NCI-H2107 treated with DMSO at 0.1 percent for 48 hours (cell line): ENCODE measurements at regions not wholly inside any gene's neighbourhood (a gene's known extent, or its start where the extent isn't known, plus 50 kb on each side); places are given as distances from the start of the nearest gene placed in this dataset.

Experiments used
- DNase-seq: peaks from one replicate; lab custom pipeline; 2025; ENCODE audit not compliant: unreplicated experiment; lab: John Stamatoyannopoulos, UW

DNA sequence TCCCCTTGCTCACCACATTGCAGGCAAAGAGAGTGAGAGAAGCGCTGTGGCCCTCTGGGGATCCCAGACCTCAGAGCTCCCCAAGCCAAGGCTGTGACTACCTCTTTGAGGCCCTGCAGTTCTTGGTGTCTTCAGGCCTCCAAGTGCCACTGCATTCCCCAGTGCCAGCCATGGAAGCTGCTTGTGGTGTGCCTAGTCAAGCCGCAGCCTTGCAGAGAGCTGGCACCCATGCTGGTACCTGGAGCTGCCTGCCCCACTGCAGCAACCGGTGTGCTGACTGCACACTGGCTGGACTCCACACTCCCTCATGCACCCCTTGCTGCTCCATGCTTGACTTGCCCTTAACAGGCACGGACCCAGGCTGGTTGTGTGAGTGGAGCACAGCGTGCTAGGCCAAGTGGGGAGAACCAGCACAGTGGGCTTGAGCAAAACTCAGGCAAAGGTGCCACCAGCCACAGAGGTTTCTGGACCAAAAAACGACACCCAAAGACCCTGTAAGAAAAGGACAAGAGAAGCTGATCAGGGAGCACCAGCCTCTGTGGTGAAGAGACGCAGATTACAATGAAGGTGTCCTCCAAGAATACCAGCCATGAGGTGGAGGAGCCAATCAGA is 113.5 kb upstream of the TMEM18 start:
- DNase-seq = no peak

DNA sequence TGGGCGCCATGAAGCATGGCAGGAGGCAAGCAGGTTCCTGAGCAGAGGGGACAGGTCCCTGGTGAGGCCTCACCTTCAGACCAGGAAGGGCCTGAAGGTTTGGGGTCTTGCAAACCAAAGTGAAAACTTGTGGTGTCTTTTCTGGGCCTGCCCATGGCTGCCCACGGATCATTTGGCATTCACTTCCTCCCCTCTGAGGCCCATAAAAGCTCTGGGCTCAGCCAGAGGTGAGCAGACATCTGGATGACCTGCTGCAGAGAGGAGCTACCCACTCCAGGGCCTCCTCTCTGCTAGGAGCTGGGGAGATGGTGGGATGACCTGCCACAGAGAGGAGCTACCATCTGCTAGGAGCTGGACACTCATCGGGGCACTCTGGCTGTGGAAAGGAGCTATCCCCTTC is 112.9 kb upstream of the TMEM18 start:
- no peak for DNase-seq

DNA sequence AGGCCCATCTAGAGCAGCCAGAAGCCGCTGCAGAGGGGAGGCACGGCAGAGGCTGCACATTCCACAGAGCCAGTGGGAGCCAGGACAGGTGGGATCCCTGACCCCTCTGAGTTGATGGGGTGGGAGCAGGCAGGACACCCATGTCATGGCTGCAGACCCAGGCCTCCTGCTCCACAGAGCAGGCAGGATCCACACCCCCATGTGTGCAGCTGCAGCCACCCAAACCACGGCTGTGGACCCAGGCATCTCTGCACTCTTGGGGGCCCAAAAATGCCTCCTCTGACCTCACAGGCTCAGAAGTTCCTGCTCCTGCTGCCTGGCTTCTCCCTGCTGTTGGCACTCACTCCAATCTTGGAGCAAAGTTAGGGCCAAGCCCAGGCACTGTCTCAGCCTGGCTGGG is 112.3 kb upstream of the TMEM18 start:
- no peak for DNase-seq

DNA sequence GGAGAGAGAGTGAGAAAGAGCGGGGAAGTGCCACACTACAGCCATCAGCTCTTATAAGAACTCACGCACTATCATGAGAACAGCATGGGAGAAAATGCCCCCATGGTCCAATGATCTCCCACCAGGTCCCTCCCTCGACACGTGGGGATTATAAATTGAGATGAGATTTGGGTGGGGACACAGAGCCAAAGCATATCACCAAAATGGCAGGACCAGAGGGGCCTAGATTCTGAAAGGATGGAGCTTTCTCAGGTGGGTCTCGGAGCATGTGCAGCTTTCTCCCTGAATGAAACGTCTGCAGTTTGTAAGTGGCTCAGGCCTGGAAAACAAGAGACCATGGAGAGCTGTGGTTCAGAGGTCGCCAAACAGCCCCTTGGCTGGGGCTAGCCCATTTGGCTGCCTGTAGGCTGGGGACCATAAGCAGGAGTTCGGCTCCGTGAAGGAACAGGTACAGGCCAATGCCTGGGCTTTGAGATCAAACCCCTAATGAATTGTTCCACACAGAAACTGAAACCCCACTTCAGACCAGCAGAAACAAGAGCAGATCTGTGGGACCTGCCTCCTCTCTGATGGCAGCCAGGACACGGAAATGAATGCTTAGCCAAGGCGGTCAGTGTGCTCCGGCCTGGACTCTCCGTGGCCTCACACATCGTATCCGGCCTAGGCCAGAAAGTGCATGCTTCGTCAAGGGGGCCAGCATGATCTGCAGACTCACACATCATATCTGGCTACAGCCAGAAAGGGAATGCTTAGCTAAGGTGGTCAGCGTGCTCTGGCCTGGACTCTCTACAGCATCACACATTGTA is 111.2 kb upstream of the TMEM18 start:
- no peak for DNase-seq

DNA sequence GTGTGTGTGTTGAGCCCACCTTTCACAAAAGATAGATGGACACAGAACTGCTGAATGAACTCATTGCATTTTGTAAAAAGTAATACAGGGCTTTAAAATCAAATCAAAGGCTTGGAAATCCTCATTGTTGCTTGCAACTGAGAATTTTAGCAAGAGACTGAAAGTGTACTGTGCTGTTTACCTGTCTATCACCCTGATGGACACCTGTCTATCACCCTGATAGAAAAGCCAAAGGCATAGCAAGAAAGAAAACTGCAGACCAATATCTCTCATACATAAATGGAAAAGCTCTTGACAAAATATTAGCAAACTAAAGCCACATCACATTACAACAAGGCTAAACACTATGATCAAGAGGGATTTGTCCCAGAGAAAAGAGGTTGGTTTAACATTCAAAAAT is 107.5 kb upstream of the TMEM18 start:
- no peak for DNase-seq

DNA sequence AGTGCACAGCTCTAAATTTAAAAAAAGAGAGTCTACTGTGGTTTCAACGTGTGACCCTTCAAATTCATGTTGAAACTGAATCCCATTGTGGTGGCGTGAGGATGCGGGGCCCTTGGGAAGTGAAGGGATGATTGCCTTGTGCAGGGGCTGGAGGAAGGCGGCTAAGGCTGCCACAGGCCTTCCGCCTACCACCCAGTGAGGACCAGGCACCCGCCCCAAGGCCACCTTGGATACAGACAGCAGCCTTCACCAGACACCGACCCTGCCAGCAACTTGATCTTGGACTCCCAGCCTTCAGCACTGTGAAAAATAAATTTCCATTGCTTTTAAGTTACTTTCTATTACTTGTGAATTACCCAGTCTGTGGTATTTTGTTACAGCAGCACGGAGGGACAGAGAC is 103.4 kb upstream of the TMEM18 start:
- DNase-seq = no peak

DNA sequence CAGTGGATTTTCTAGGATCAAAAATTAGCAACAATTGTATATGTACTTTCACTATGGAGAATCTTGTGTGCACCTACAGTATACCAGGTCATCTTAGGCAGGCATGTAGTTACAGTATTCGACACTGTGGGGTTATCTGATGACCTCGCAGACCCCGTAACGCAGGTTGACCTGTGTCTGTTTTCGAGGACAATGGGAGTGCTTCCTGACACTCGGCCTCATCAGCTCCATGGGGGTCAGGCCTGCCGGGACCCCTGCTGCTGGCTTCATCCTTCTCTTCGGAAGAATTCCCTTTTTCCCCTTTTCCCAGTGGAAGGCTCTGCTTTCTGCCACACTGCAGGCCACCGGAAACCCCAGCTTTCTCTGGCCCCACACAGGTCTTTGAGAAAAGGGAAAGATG is 102.8 kb upstream of the TMEM18 start:
- DNase-seq = no peak

DNA sequence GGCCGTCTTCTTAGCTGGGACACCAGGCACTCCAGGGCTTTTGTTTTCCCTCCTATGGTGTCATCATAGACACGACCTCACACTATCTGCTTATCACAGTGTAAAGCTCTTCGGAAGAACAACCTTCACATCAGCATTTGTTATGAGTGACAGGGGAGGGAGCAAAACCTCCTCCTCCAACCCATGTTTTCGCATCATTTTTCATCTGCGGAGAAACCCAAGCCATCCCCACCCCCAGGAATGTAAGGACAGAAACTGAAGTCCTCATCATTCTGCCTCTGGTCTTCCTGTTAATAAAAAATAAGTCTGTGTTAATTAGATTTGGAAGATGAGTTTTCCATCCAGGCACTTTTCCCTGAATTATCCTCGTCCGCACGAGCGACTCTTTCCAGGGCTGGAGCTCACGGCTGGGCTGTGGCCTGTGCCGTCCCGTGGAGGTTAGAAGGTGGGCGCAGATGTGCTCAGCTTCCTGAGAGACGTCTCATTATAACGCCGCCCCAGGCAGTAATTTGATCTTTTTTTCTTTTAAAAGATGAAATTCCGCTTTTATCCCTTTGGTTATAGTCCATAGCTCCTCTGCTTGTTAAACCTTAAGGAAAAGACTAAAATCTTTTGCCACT is 101.6 kb upstream of the TMEM18 start:
- DNase-seq = no peak

DNA sequence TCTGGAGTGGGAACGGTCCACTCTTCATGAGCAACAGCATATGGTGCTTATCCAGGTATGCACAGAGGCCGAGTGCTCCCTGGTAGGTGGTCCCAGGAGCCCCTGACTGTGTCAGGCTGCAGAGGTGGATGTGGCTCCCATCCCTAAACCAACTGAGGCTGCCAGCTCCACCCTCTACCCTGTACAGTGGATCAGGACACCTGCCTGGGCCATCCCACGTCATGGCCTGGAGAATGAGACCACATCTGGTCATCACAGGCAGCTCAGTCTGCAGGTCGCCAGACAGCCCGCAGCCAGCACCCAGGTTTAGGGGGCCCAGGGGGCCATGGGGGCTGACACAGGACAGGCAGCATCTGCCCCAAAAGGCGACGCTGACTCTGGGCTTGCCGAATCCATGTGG is 100.3 kb upstream of the TMEM18 start:
- no peak for DNase-seq

DNA sequence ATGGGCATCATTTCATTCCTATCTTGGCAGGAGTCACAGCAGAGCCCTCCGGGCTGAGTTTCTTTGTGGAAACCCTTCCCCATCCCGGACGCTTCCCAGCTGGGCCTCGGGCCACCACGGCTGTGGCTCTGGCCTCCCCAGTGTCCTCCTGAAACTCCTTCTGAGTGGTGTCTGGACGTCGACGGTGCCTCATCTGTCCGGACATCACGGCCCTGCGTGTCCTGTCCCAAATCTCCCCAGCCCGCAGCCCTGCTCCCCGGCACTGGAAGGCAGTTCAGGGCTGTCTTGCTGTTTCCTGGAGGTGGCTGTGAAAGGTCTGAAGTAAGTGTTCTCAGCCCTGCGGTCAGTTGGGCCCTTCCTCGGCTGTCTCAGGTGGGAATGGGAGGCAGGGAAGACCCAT is 99.8 kb upstream of the TMEM18 start:
- DNase-seq = no peak

DNA sequence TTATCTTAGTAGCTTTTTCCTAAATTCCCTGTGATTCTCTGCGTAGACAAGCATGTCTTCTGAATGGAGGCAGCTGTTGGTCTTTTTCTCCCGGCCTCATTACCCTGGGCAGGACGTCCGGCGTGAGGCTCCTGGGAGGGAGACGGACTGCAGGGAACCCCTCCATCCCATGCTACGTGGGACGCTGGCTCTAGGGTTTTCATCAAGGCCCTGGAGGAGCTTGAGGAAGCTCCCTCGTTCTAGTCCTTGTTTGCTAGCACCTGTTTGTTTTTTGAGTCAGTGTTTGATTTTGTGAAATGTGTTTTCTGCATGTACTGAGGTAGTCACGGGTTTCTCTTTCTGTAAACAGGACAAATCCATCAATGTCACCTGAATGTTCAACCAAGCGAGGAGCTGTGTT is 99.3 kb upstream of the TMEM18 start:
- DNase-seq = peak; percentile 51

DNA sequence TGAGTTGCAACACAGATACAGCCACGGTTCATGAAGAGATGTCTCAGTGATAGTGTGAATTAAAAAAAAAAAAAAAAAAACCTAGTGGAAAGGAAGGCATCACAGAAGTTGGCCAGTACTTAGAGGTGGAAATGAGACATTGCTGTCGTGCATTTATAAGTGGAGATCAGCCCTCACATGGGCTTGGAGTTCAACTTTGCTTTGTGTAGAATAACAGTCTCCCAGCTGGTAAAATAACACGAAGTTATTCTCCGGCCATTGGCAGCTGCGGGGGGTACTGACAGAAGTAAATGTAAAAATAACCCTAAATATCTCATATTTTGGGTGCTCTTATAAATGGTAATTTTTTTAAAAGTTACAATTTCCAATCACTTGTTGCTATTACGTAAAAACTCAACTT is 98.8 kb upstream of the TMEM18 start:
- DNase-seq = no peak

DNA sequence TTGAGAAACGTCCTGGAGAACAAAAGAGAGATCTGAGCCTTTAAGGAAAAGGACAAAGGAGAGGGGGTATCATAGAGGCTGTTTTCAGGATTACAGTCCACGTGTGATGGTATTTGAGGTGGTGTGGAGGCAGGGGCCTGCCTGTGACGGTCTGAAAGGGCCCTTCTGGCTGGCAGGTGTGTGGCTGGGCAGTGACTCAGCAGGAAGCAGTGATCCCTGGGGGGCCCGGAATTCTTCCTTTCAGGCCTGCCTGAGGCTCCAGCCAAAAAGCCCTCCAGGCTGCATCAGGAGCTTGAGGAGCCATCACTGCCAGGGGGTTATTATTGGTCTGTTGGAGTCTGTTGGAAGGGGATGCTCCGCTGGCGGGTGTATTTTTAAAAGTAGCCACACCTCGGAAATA is 97.2 kb upstream of the TMEM18 start:
- no peak for DNase-seq

DNA sequence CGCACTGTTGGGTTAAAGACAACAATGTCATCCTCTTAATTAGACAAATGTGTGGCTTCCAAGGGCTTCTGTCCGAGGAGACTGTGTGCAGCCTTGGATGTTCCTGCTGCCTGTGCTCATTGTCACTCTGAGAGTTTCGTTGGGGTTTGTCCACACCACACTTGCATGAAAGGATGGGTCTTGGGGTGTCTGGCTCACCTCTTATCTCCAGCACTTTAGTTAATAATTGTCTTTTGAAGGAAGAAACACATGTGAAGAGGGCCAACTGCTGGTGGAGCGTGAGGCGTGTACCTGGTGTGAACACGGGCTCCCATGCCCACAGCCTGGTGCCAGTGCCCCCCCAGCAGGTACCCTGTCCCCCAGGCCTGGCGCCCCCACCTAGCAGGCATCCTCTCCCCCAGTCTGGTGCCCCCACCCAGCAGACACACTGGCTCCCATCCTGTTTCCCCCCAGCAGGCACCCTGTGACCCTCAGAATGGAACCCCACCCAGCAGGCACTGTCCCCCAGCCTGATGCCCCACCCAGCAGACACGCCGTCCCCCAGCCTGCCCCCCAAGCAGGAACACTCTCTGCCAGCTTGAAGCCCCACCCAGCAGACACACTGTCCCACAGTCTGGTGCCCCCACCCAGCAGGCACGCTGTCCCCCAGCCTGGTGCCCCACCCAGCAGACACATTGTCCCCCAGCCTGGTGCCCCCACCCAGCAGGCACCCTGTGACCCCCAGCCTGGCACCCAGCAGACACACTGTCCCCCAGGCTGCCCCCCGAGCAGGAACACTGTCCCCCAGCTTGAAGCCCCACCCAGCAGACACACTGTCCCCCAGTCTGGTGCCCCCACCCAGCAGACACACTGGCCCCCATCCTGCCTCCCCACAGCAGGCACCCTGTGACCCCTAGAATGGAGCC is 96.3 kb upstream of the TMEM18 start:
- DNase-seq = no peak

DNA sequence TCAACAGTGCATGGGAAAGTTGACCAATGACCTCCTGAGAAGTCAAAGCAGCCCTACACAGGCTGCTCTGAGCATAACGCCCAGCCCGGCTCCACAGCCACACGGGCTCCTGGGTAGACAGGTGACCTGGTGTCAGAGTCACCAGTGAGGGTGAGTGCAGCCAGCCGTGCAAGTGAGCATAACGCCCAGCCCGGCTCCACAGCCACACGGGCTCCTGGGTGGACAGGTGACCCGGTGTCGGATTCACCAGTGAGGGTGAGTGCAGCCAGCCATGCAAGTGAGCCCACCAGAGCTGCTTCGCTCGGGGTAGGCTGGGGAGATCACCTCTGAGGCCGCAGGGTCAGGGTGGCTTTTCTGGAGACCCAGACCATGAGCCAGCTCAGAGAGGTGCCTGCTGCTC is 94.3 kb upstream of the TMEM18 start:
- no peak for DNase-seq

DNA sequence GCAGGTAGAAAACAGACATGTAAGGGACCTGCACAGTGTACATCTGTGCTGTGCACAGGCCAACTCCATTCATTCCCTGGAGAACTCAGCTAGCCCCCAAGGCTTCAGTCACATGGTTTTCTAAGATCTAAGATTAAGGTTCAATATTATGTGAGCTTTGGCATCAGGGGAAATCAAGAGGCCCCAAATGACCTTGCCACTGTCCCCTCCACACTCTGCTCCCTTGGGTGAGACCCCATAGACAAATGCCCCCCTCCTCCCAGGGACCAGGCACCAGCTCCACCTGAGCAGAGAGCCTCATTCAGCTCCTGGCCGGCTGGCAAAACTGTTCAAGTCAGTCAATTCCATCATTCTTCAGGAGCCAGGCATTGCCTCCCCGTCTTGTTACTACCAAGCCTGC is 93.6 kb upstream of the TMEM18 start:
- no peak for DNase-seq

DNA sequence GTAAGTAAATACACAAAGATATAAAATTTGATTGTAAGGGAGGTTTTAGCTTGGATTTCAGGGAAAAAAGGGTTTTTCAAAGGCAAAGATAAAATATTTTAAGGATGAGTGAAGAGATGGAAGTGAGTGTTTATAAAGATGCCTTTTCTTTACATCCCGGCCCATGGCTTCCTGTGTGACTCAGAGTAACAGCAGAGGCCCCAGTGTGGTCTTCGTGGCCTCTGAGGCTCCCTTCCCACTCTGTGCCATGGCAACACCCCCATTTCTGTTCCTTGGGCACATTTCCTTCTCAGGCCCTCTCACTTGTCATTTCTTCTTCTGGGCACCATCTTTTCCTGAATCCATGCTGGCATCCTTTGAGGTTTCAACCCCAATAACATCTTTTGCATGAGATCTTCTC is 92.6 kb upstream of the TMEM18 start:
- DNase-seq = no peak

DNA sequence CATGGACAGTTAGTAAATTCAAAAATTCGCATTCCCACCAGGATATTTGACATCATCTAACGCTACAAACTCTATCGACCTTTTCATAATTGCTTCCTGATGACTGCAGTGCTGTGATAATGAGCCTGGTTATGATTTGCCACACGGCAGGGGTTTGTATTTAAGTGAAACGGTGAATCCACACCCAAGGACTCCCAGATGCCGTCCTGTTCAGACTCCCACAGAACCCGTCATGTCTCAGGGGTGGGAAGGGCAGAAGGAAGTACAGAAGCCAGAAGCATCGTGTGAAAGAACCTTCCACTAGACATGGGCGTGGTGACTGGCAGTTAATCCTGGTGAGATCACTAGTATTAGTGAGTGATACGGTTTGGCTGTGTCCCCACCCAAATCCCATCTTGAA is 91.2 kb upstream of the TMEM18 start:
- no peak for DNase-seq

DNA sequence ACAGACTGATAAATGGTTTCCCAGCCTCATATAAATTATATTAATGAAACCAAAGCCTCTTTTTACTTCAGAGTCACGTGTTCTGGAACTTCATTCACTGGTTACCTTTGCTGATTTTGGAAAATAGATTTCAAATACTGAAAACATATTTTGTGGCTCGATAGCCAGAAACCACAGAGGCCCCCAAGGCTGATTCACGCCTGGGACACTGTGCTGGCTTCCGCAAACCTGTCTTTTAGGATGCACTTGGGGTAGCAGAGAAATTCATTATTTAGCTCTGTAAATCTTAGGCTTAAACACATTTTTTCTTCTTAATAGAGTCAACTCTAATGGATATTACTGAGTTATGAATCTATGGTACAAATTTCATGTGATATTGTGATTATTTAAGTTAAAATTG is 90.7 kb upstream of the TMEM18 start:
- no peak for DNase-seq

DNA sequence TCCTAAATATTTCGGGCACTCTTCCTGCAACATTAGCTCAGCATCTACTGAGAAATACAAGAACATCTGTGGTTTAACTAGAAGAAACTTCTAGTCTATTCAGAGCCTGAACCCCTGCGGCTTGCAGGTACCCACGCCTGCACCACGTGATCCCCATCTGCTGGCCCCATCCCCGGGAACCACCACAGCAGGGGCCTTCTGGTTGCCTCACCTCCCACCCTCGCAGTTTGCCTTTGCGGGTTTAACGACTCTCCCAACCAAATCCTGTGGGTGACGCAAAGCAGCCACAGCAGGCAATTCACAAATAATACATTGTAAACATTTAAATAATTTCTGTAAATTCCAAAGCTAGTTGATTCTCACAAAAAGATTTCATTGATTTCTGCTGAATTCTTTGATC is 90.2 kb upstream of the TMEM18 start:
- DNase-seq = peak; percentile 64

DNA sequence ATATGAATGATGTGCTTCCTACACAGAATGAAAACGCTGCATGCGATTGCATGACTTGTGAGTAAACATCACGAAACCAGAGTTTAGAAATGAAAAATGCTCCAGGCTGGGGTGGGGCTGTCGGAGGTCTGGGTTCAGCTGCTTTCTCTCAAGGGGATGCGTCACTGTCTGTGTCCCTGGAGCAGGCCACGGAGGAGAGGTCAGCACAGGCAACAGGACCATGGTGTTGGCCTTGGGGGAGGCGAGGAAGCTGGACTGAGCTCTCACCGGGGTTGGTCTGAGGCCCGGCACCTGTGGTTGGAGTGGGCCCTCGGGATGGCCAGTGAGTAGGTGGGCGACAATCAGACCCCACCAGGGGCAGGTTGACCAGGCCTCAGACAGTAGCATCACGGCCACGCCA is 89.0 kb upstream of the TMEM18 start:
- DNase-seq = no peak

DNA sequence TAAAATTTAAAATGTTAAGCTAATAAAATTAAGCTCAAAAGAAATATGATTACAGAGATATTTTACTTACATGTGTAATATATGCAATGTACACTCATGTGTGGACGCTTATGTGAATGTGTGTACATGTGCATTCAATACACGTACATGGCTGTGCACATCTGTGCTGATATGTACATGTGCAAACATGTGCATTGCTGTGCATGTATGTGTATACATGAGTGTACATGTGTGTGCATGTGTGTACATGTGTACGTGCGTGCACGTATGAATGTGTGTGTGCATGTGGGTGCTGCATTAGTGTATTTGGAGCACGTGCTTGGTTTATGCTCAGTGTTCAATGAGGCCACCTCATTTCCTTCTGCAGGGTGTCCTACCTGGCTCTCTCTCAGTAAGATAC is 88.2 kb upstream of the TMEM18 start:
- DNase-seq = no peak
